ENCODE measurements at regions not wholly inside any gene's neighbourhood (a gene's known extent, or its start where the extent isn't known, plus 50 kb on each side); places are given as distances from the start of the nearest gene placed in this dataset.

DNA sequence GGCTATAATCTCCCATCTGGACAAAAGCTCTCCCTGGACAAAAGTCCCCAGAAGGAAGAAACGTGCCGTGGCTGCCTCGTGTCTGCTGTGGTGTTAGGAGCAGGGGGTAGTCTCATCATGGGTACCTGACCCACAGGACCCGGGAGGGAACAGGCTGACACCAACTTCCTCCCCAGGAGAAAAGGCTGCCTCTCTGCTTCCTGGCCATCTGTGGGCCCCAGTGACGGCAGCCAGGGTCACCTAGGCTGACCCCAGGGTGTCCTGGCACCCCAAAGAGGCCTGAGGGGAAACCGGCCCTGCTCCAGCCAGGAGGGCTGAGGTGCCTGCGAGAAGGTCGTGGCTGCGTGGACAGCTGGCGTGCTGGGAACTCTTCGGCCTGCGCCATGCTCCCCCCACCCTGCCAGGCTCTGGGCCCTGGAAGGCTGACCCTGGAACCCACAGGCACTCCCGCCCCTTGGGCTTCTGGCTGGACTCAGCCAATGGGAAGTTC lies 133.9 kb downstream of the RFLNA start:
- H3K4me3 ChIP-seq (ENCODE audit: low read length) = no peak overlapping the region
- H4K20me1 ChIP-seq (ENCODE audit: control insufficient read depth, insufficient read depth, low read depth, low read length) = no peaks in the 10 kb centered on the region
- no peak overlapping the region for H3K4me2 ChIP-seq (ENCODE audit: low read length)
- no peaks in the 10 kb centered on the region for H3K9me3 ChIP-seq (ENCODE audit: control insufficient read depth, insufficient read depth, low read length)
- H3K9me2 ChIP-seq (replicated peaks; ENCODE audit: control insufficient read depth, low read length) = no peaks in the 10 kb centered on the region
- no peaks in the 10 kb centered on the region for H3K4me1 ChIP-seq (ENCODE audit: control insufficient read depth, low read length)
- no peaks in the 10 kb centered on the region for H3K79me2 ChIP-seq (ENCODE audit: control insufficient read depth, low read length)
- peaks cover 17% of the 10 kb centered on the region for H3K36me3 ChIP-seq (ENCODE audit: control insufficient read depth, low read length)
- no peaks in the 10 kb centered on the region for H3K27me3 ChIP-seq (ENCODE audit: control insufficient read depth, low read length)
- H3K27ac ChIP-seq (ENCODE audit: low read depth, low read length) = no peak overlapping the region
- no peak for TF ChIP-seq CTCF (IDR thresholded peaks at IDR 0.05; ENCODE audit: low read depth, low read length, poor library complexity, severe bottlenecking)
- no peak for TF ChIP-seq EZH2phosphoT487 (IDR thresholded peaks at IDR 0.05; ENCODE audit: borderline replicate concordance, low read length)
- no peaks in the 10 kb centered on the region for H3F3A ChIP-seq (ENCODE audit: control insufficient read depth, insufficient read depth)

GRCh38 chr12:124428136-124428791 lies 133.4 kb downstream of the RFLNA start:
- Histone ChIP-seq H4K20me1 (ENCODE audit: control insufficient read depth, insufficient read depth, low read depth, low read length) (no peaks in the 10 kb centered on the region), H3K9me2 (replicated peaks; ENCODE audit: control insufficient read depth, low read length) (no peaks in the 10 kb centered on the region), H3K4me1 (ENCODE audit: control insufficient read depth, low read length) (no peaks in the 10 kb centered on the region), H3K27ac (ENCODE audit: low read depth, low read length) (no peak overlapping the region), H3F3A (ENCODE audit: control insufficient read depth, insufficient read depth) (no peaks in the 10 kb centered on the region), H3K27me3 (ENCODE audit: control insufficient read depth, low read length) (no peaks in the 10 kb centered on the region), H3K4me3 (ENCODE audit: low read length) (no peak overlapping the region), H3K79me2 (ENCODE audit: control insufficient read depth, low read length) (no peaks in the 10 kb centered on the region), H3K9me3 (ENCODE audit: control insufficient read depth, insufficient read depth, low read length) (no peaks in the 10 kb centered on the region), H3K36me3 (ENCODE audit: control insufficient read depth, low read length) (peaks cover 17% of the 10 kb centered on the region), H3K4me2 (ENCODE audit: low read length) (no peak overlapping the region)
- no peak for TF ChIP-seq CTCF (IDR thresholded peaks at IDR 0.05; ENCODE audit: low read depth, low read length, poor library complexity, severe bottlenecking)
- no peak for TF ChIP-seq EZH2phosphoT487 (IDR thresholded peaks at IDR 0.05; ENCODE audit: borderline replicate concordance, low read length)

GRCh38 chr12:124426594-124427555 lies 132.0 kb downstream of the RFLNA start:
- TF ChIP-seq EZH2phosphoT487 (IDR thresholded peaks at IDR 0.05; ENCODE audit: borderline replicate concordance, low read length) (no peak), CTCF (IDR thresholded peaks at IDR 0.05; ENCODE audit: low read depth, low read length, poor library complexity, severe bottlenecking) (no peak)
- H3K9me2 ChIP-seq (replicated peaks; ENCODE audit: control insufficient read depth, low read length) = no peaks in the 10 kb centered on the region
- H3K27ac ChIP-seq (ENCODE audit: low read depth, low read length) = no peak overlapping the region
- no peaks in the 10 kb centered on the region for H4K20me1 ChIP-seq (ENCODE audit: control insufficient read depth, insufficient read depth, low read depth, low read length)
- H3K36me3 ChIP-seq (ENCODE audit: control insufficient read depth, low read length) = peaks cover 20% of the 10 kb centered on the region
- no peaks in the 10 kb centered on the region for H3K27me3 ChIP-seq (ENCODE audit: control insufficient read depth, low read length)
- H3K79me2 ChIP-seq (ENCODE audit: control insufficient read depth, low read length) = no peaks in the 10 kb centered on the region
- no peaks in the 10 kb centered on the region for H3F3A ChIP-seq (ENCODE audit: control insufficient read depth, insufficient read depth)
- no peak overlapping the region for H3K4me2 ChIP-seq (ENCODE audit: low read length)
- H3K9me3 ChIP-seq (ENCODE audit: control insufficient read depth, insufficient read depth, low read length) = no peaks in the 10 kb centered on the region
- H3K4me3 ChIP-seq (ENCODE audit: low read length) = no peak overlapping the region
- H3K4me1 ChIP-seq (ENCODE audit: control insufficient read depth, low read length) = no peaks in the 10 kb centered on the region
